Esophagus (tissue), 2 donors: ENCODE measurements at regions not wholly inside any gene's neighbourhood (a gene's known extent, or its start where the extent isn't known, plus 50 kb on each side); places are given as distances from the start of the nearest gene placed in this dataset.
"Not testable (repeated sequence)": the region's sequence is repeated elsewhere in the genome, so short reads cannot be mapped to it uniquely, and the experiment has no call there.

Experiments
- H3K27ac ChIP-seq, 2 donors: one replicate each; pipeline ENCODE4 v1.5.1; 2013; ENCODE audit warnings: low read depth in 2 of 2, mild to moderate bottlenecking in 2 of 2, inconsistent platforms in 1 of 2, low read length in 1 of 2, moderate library complexity in 1 of 2
- H3K27me3 ChIP-seq, 2 donors: one replicate each; pipeline ENCODE4 v1.6.1; 2013; ENCODE audit warnings: low read length in 2 of 2, control low read depth in 1 of 2, mild to moderate bottlenecking in 1 of 2; ENCODE audit not compliant: insufficient read depth in 2 of 2, control insufficient read depth in 1 of 2
- H3K36me3 ChIP-seq, 2 donors: one replicate each; pipeline ENCODE4 v1.6.1; 2013; ENCODE audit warnings: low read length in 1 of 2; ENCODE audit not compliant: control insufficient read depth in 2 of 2, insufficient read depth in 2 of 2
- H3K4me1 ChIP-seq, 2 donors: one replicate each; pipeline ENCODE4 v1.6.1; 2013; ENCODE audit warnings: low read length in 1 of 2; ENCODE audit not compliant: control insufficient read depth in 2 of 2, insufficient read depth in 2 of 2
- H3K4me3 ChIP-seq, 2 donors: one replicate each; pipeline ENCODE4 v1.5.1; 2013; ENCODE audit warnings: low read length in 2 of 2, mild to moderate bottlenecking in 2 of 2, low read depth in 1 of 2, moderate library complexity in 1 of 2
- H3K9me3 ChIP-seq, 2 donors: one replicate each; pipeline ENCODE4 v1.6.1; 2013; ENCODE audit warnings: mild to moderate bottlenecking in 2 of 2, low read depth in 1 of 2, low read length in 1 of 2, moderate library complexity in 1 of 2; ENCODE audit not compliant: control insufficient read depth in 2 of 2, insufficient read depth in 1 of 2
- WGBS, 2 donors: extraction: QIAGEN DNeasy Blood & Tissue Kit; methylation state at CpG; one replicate each; pipeline ENCODE4 v1.1.7; 2013; 5-methylcytosine and 5-hydroxymethylcytosine counted together
- donor health status: healthy with polysubstance abuse.
- donor health status: Bipolar disorder and iron deficiency.

DNA sequence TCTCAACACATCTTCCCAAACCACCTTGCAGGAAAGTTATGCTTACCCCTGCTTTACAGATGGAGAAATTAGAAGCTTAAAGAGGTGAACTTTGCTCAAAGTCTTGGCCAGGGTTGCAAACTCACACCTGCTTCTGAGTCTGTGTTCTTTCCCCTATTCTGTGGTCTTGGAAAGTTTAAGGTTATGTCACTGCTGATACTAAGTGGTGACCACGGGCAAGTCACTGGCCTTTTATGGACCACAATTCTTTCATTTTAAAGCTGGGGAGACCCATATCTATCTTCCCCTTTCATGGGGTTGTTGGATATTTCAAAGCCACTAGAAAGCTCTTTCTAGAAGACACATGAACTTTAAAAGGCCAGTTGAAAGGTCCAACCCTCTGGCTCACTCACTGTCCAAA, 95.4 kb upstream of the KLF4 start:
- Histone ChIP-seq H3K9me3 (no peaks in the 10 kb centered on the region), H3K36me3 (no peaks in the 10 kb centered on the region), H3K27ac (no peak overlapping the region), H3K4me3 (no peak overlapping the region), H3K4me1 (no peaks in the 10 kb centered on the region), H3K27me3 (no peaks in the 10 kb centered on the region)
- WGBS, 2 donors = 61 to 76% methylated on average over 1 of the region's 1 CpG

GRCh38 chr9:107584186-107584585, 94.6 kb upstream of the KLF4 start:
- Histone ChIP-seq H3K36me3 (no peaks in the 10 kb centered on the region), H3K9me3 (no peaks in the 10 kb centered on the region), H3K4me3 (no peak overlapping the region), H3K27ac (no peak overlapping the region), H3K27me3 (no peaks in the 10 kb centered on the region), H3K4me1 (no peaks in the 10 kb centered on the region)
- WGBS, 2 donors = 73 to 75% methylated on average over 5 of the region's 5 CpGs

DNA sequence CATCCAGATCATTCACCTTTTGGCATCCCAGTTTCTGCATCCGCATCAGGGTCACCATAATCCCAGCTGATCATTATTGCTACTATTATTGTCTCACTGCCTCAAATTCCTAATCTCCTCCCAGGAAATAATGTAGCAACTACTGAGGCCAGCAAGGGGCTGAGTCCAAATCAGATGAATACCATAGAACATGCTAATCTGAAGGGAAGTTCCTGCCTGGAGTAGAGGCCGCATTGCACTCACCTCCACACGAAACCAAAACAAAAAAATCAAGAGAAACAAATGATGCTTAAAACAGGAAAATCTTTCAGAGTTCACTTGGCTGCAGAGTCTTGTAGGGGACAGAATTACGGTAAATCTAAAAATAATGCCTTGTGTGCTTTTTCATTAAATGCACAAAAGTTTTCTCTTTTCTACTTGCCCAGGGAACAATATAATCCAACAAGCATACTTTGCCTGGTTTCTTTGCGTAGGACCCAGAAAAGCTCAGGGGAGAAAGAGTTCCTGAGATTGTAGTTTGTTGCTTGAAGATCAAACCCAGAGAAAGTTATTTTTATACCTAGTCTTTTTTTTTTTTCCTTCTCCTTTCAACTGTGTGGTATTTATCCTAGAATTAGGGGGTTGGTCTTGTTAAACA, 87.7 kb upstream of the KLF4 start:
- Histone ChIP-seq H3K27me3 (no peaks in the 10 kb centered on the region), H3K4me1 (no peaks in the 10 kb centered on the region), H3K36me3 (no peaks in the 10 kb centered on the region), H3K27ac (no peak overlapping the region), H3K9me3 (no peaks in the 10 kb centered on the region), H3K4me3 (no peak overlapping the region)
- 73 to 75% methylated on average over 5 of the region's 5 CpGs for WGBS, 2 donors

GRCh38 chr9:107571148-107571547, 81.6 kb upstream of the KLF4 start:
- no peak overlapping the region for H3K4me3 ChIP-seq
- H3K36me3 ChIP-seq = no peaks in the 10 kb centered on the region
- H3K27ac ChIP-seq = no peak overlapping the region
- no peaks in the 10 kb centered on the region for H3K4me1 ChIP-seq
- H3K27me3 ChIP-seq = no peaks in the 10 kb centered on the region
- no peaks in the 10 kb centered on the region for H3K9me3 ChIP-seq
- WGBS, 2 donors = 59 to 69% methylated on average over 1 of the region's 1 CpG

- H3K27ac ChIP-seq = no peak overlapping the region
- 46 to 76% methylated on average over 4 of the region's 4 CpGs for WGBS, 2 donors
- no peaks in the 10 kb centered on the region for H3K27me3 ChIP-seq
- no peaks in the 10 kb centered on the region for H3K36me3 ChIP-seq
- H3K4me3 ChIP-seq = no peak overlapping the region
- H3K9me3 ChIP-seq = no peaks in the 10 kb centered on the region
- H3K4me1 ChIP-seq = no peaks in the 10 kb centered on the region
Measured at GRCh38 chr9:107569174-107569573, 79.6 kb upstream of the KLF4 start.

GRCh38 chr9:107568406-107568805, 78.8 kb upstream of the KLF4 start:
- not testable (repeated sequence) for H3K4me3 ChIP-seq, H3K4me1 ChIP-seq, H3K27me3 ChIP-seq, H3K36me3 ChIP-seq, H3K27ac ChIP-seq, H3K9me3 ChIP-seq
- WGBS, 2 donors = 86 to 90% methylated on average over 10 of the region's 10 CpGs

- 88 to 93% methylated on average over 4 of the region's 4 CpGs for WGBS, 2 donors
- Histone ChIP-seq H3K27me3 (no peaks in the 10 kb centered on the region), H3K4me1 (no peaks in the 10 kb centered on the region), H3K9me3 (no peaks in the 10 kb centered on the region), H3K36me3 (no peaks in the 10 kb centered on the region), H3K4me3 (no peak overlapping the region), H3K27ac (no peak overlapping the region)
Measured at GRCh38 chr9:107567462-107567861, 77.9 kb upstream of the KLF4 start.

DNA sequence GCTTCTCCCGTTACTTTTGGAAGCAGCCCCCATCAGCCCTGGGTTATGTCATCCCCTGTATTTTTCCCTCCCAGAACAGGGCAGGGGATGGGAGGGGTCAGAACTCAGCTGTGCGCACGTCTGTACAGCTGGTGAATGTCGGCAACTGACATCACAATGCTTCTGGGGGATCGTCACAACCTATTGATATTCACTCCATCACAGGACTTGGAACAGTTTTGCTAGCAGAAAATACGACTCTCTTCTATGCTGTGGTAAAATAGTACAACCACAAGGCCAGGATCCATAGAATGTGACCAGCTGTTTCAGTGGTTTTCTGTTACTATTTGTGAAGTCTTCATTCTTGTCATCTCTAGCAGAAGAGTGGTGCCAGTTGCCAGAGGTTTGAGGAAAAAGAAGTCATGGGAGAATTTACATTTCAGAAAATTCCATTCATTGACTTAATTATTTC, 77.1 kb upstream of the KLF4 start:
- H3K36me3 ChIP-seq = no peaks in the 10 kb centered on the region
- no peaks in the 10 kb centered on the region for H3K9me3 ChIP-seq
- WGBS, 2 donors = 56 to 65% methylated on average over 6 of the region's 6 CpGs
- H3K4me1 ChIP-seq = no peaks in the 10 kb centered on the region
- no peaks in the 10 kb centered on the region for H3K27me3 ChIP-seq
- H3K27ac ChIP-seq = no peak overlapping the region
- H3K4me3 ChIP-seq = no peak overlapping the region

- WGBS, 2 donors = 92% methylated on average over 4 of the region's 4 CpGs
- H3K27ac ChIP-seq = no peak overlapping the region
Measured at GRCh38 chr9:107562798-107563197, 73.2 kb upstream of the KLF4 start.

DNA sequence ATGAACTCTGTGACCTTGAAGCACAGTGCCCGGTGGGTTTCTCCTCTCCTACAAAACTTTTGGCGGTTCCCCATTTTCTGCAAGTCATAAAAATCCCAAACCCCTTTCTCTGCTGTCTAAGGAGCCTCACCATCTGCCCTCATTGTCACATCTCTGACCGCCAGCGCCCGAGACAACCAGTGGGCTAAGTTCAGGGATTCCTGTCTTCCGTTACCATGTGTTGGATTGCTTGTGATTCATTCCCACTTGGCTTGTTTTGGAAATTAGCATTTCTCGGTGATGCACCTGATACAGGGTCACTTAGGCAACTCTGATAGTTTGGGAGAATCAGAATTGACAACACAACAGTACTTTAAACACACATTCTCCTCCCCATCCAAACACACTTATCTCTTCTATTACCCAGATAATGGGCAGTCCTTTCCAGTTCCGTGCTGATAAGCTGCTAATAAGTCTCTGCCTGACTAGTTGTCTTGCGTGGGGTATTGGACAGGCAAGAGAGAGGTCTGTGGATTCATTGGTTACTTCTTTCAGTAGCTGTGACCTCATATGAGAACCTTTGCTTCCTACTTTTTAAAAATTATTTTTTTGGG, 70.0 kb upstream of the KLF4 start:
- Histone ChIP-seq H3K27ac (no peak overlapping the region), H3K4me3 (no peak overlapping the region), H3K9me3 (no peaks in the 10 kb centered on the region), H3K36me3 (no peaks in the 10 kb centered on the region), H3K4me1 (no peaks in the 10 kb centered on the region), H3K27me3 (no peaks in the 10 kb centered on the region)
- 77 to 90% methylated on average over 9 of the region's 9 CpGs for WGBS, 2 donors

More at GRCh38 chr9:107562798-107563197, 73.2 kb upstream of the KLF4 start:
- no peaks in the 10 kb centered on the region for H3K27me3 ChIP-seq
- no peaks in the 10 kb centered on the region for H3K4me1 ChIP-seq
- H3K9me3 ChIP-seq = no peaks in the 10 kb centered on the region
- no peaks in the 10 kb centered on the region for H3K36me3 ChIP-seq
- H3K4me3 ChIP-seq = no peak overlapping the region
